Lung (tissue), 11 donors: ENCODE measurements at regions not wholly inside any gene's neighbourhood (a gene's known extent, or its start where the extent isn't known, plus 50 kb on each side); places are given as distances from the start of the nearest gene placed in this dataset.

ENCODE experiments used
- ATAC-seq: fragments of 200-7000 bp; cut with Tn5 transposase; one replicate; pipeline ENCODE4 v1.9.1; 2020; ENCODE audit warnings: moderate number of reproducible peaks; ENCODE audit not compliant: insufficient read depth, low FRiP score
- DNase-seq, 3 donors: peaks; one replicate each; pipeline ENCODE4 v3.0.0-alpha.2; 2013 to 2017
- H3K27ac ChIP-seq, 2 donors: one replicate each; pipeline ENCODE4 v1.5.1; 2013; ENCODE audit warnings: mild to moderate bottlenecking in 2 of 2, moderate library complexity in 2 of 2, control low read depth in 1 of 2, inconsistent platforms in 1 of 2, low read depth in 1 of 2, low read length in 1 of 2
- H3K27me3 ChIP-seq, 3 donors: one replicate each; pipeline ENCODE4 v1.5.1; 2013; ENCODE audit warnings: low read length in 2 of 3; ENCODE audit not compliant: control insufficient read depth in 3 of 3, insufficient read depth in 3 of 3
- H3K36me3 ChIP-seq, 4 donors: one replicate each; pipeline ENCODE4 v1.5.1; 2013; ENCODE audit warnings: low read length in 4 of 4, mild to moderate bottlenecking in 1 of 4, moderate library complexity in 1 of 4; ENCODE audit not compliant: control insufficient read depth in 4 of 4, insufficient read depth in 4 of 4
- H3K4me1 ChIP-seq, 5 donors: one replicate each; pipeline ENCODE4 v1.5.1; 2013; ENCODE audit warnings: low read length in 5 of 5, mild to moderate bottlenecking in 2 of 5, moderate library complexity in 1 of 5; ENCODE audit not compliant: control insufficient read depth in 5 of 5, insufficient read depth in 5 of 5
- H3K4me3 ChIP-seq: one replicate; pipeline ENCODE4 v1.5.1; 2013; ENCODE audit warnings: mild to moderate bottlenecking, control low read depth, moderate library complexity
- H3K9ac ChIP-seq, 2 donors: one replicate each; pipeline ENCODE4 v1.5.1; 2013; ENCODE audit warnings: low read length in 2 of 2, control low read depth in 1 of 2; ENCODE audit not compliant: insufficient read depth in 1 of 2
- H3K9me3 ChIP-seq, 4 donors: one replicate each; pipeline ENCODE4 v1.5.1; 2013; ENCODE audit warnings: low read length in 3 of 4, mild to moderate bottlenecking in 1 of 4, moderate library complexity in 1 of 4; ENCODE audit not compliant: control insufficient read depth in 4 of 4, insufficient read depth in 3 of 4
- CTCF ChIP-seq: IDR thresholded peaks from 2 replicates; pipeline ENCODE4 v1.5.1; 2012; ENCODE audit warnings: mild to moderate bottlenecking; ENCODE audit errors: control extremely low read depth, extremely low read depth
- WGBS, 2 donors: extraction: QIAGEN DNeasy Blood & Tissue Kit; methylation state at CpG; one replicate each; pipeline ENCODE4 v1.1.7; 2013; 5-methylcytosine and 5-hydroxymethylcytosine counted together
- donor health status: control.
- donor health status: control.
- donor health status: Bipolar disorder and iron deficiency.
- donor health status: healthy.
- donor health status: DM: yes; HTN: yes; CAD: no.

- no peaks in the 10 kb centered on the region for H3K9me3 ChIP-seq
- 53 to 55% methylated on average over 1 of the region's 1 CpG for WGBS, 2 donors
- no peak overlapping the region for H3K9ac ChIP-seq
- H3K27me3 ChIP-seq = no peaks in the 10 kb centered on the region
- DNase-seq (no peak), ATAC-seq (no peak)
- H3K4me3 ChIP-seq = no peak overlapping the region
- no peak for TF ChIP-seq CTCF
- no peaks in the 10 kb centered on the region for H3K4me1 ChIP-seq
- H3K27ac ChIP-seq = no peak overlapping the region
- H3K36me3 ChIP-seq = no peaks in the 10 kb centered on the region
Observed at GRCh38 chr13:60881507-60881906, 484.5 kb downstream of the TDRD3 start.

GRCh38 chr13:60873116-60873515 is 476.1 kb downstream of the TDRD3 start:
- Histone ChIP-seq H3K4me3 (no peak overlapping the region), H3K36me3 (no peaks in the 10 kb centered on the region), H3K4me1 (no peaks in the 10 kb centered on the region), H3K9me3 (peaks cover 0 to 7% (median 0%) of the 10 kb centered on the region in 4 donors), H3K27me3 (no peaks in the 10 kb centered on the region), H3K9ac (no peak overlapping the region), H3K27ac (no peak overlapping the region)
- 68 to 79% methylated on average over 2 of the region's 2 CpGs for WGBS, 2 donors
- ATAC-seq (no peak), DNase-seq (no peak)
- no peak for TF ChIP-seq CTCF

- no peaks in the 10 kb centered on the region for H3K36me3 ChIP-seq
- H3K4me1 ChIP-seq = no peaks in the 10 kb centered on the region
- DNase-seq (no peak), ATAC-seq (no peak)
- peaks cover 0 to 7% (median under 1%) of the 10 kb centered on the region in 4 donors for H3K9me3 ChIP-seq
- no peak overlapping the region for H3K4me3 ChIP-seq
- WGBS, 2 donors = 82 to 87% methylated on average over 7 of the region's 7 CpGs
- H3K27ac ChIP-seq = no peak overlapping the region
- H3K27me3 ChIP-seq = no peaks in the 10 kb centered on the region
- no peak for TF ChIP-seq CTCF
- no peak overlapping the region for H3K9ac ChIP-seq
Observed at GRCh38 chr13:60869941-60870613, 473.1 kb downstream of the TDRD3 start.

- no peak overlapping the region for H3K27ac ChIP-seq
- TF ChIP-seq CTCF = no peak
- ATAC-seq (no peak), DNase-seq (no peak)
- WGBS, 2 donors = 74% methylated on average over 3 of the region's 3 CpGs
- no peak overlapping the region for H3K4me3 ChIP-seq
- H3K36me3 ChIP-seq = no peaks in the 10 kb centered on the region
- no peaks in the 10 kb centered on the region for H3K27me3 ChIP-seq
- no peak overlapping the region for H3K9ac ChIP-seq
- no peaks in the 10 kb centered on the region for H3K4me1 ChIP-seq
- peaks cover 0 to 7% (median under 1%) of the 10 kb centered on the region in 4 donors for H3K9me3 ChIP-seq
Observed at GRCh38 chr13:60869225-60869624, 472.2 kb downstream of the TDRD3 start.
